K562 (cell line): ENCODE measurements at regions not wholly inside any gene's neighbourhood (a gene's known extent, or its start where the extent isn't known, plus 50 kb on each side); places are given as distances from the start of the nearest gene placed in this dataset.

ENCODE experiments used
- CBX3 ChIP-seq, 2 experiments: IDR thresholded peaks; 1 replicate in 1 of 2; 2 replicates in 1 of 2; pipeline ENCODE4 v1.6.1; 2012; ENCODE audit warnings: inconsistent platforms in 2 of 2, low read length in 2 of 2, borderline replicate concordance in 1 of 2, control low read depth in 1 of 2
- CBX5 ChIP-seq: IDR thresholded peaks from 2 replicates; pipeline ENCODE4 v1.6.1; 2014; ENCODE audit warnings: low read depth, borderline replicate concordance
- CCAR2 ChIP-seq: fragments of 200-400 bp; formaldehyde crosslinking; IDR thresholded peaks from 2 replicates; pipeline ENCODE4 v1.6.1; 2017; ENCODE audit warnings: mild to moderate bottlenecking, low read depth, low read length
- CHCHD3 ChIP-seq: fragments of 250-450 bp; sonication (Bioruptor Pico); IDR thresholded peaks from 2 replicates; pipeline ENCODE4 v2.1.2; 2022; ENCODE audit warnings: mild to moderate bottlenecking
- CREM ChIP-seq: IDR thresholded peaks from 2 replicates; pipeline ENCODE4 v1.6.1; 2014; ENCODE audit warnings: antibody characterized with exemption, low read depth
- HMGN3 ChIP-seq: IDR thresholded peaks from 2 replicates; pipeline ENCODE4 v1.6.1; 2011; ENCODE audit warnings: borderline replicate concordance, low read depth, mild to moderate bottlenecking, mixed read lengths, low read length; ENCODE audit not compliant: insufficient read length; ENCODE audit errors: extremely low read depth
- HNRNPK ChIP-seq: fragments of 200-400 bp; formaldehyde crosslinking; IDR thresholded peaks from one replicate; pipeline ENCODE4 v1.6.1; 2018; ENCODE audit warnings: mild to moderate bottlenecking, low read depth, low read length; ENCODE audit not compliant: poor library complexity, severe bottlenecking
- NFE2 ChIP-seq: IDR thresholded peaks from 2 replicates; pipeline ENCODE4 v1.6.1; 2014; ENCODE audit warnings: antibody characterized with exemption, low read depth
- PHF20 ChIP-seq: fragments of 450-650 bp; IDR thresholded peaks from 2 replicates; pipeline ENCODE4 v1.6.1; 2018; ENCODE audit not compliant: partially characterized antibody
- POU5F1 ChIP-seq: fragments of 150-350 bp; IDR thresholded peaks from 2 replicates; pipeline ENCODE4 v1.6.1; 2014; ENCODE audit warnings: borderline replicate concordance, low read length, low read depth, mild to moderate bottlenecking; ENCODE audit not compliant: partially characterized antibody
- RBM14 ChIP-seq: fragments of 200-400 bp; formaldehyde crosslinking; IDR thresholded peaks from 2 replicates; pipeline ENCODE4 v1.6.1; 2018; ENCODE audit warnings: low read depth, mild to moderate bottlenecking, low read length, moderate library complexity, borderline replicate concordance; ENCODE audit not compliant: insufficient read depth
- TARDBP ChIP-seq: fragments of 450-650 bp; IDR thresholded peaks from 2 replicates; pipeline ENCODE4 v1.6.1; 2016
- WHSC1 ChIP-seq: IDR thresholded peaks from one replicate; pipeline ENCODE4 v1.6.1; 2012; ENCODE audit warnings: low read length, control low read depth, inconsistent platforms
- ZBTB17 ChIP-seq: fragments of 450-650 bp; formaldehyde crosslinking; IDR thresholded peaks from 2 replicates; pipeline ENCODE4 v1.4.0; 2020; ENCODE audit warnings: mild to moderate bottlenecking
- ZBTB7A ChIP-seq: IDR thresholded peaks from 2 replicates; pipeline ENCODE4 v1.6.1; 2011; ENCODE audit warnings: low read depth, mild to moderate bottlenecking, low read length, moderate library complexity, borderline replicate concordance; ENCODE audit not compliant: control insufficient read depth
- ZNF140 ChIP-seq: fragments of 250-450 bp; sonication (Bioruptor Pico); IDR thresholded peaks from 2 replicates; pipeline ENCODE4 v1.8.0; 2021; ENCODE audit warnings: moderate library complexity, mild to moderate bottlenecking, inconsistent platforms
- ZNF174 ChIP-seq: fragments of 250-450 bp; sonication (Bioruptor Pico); IDR thresholded peaks from 2 replicates; pipeline ENCODE4 v1.4.0; 2020; ENCODE audit warnings: mild to moderate bottlenecking
- ZNF282 ChIP-seq: sonication (generic); formaldehyde crosslinking; IDR thresholded peaks from 2 replicates; pipeline ENCODE4 v1.8.1; 2023; ENCODE audit warnings: missing genetic modification reagents
- TF ChIP-seq, protein P1 (sequence below): fragments of 250-450 bp; sonication (Bioruptor Pico); IDR thresholded peaks from 2 replicates; pipeline ENCODE4 v1.8.0; 2021; ENCODE audit warnings: moderate library complexity, mild to moderate bottlenecking, inconsistent platforms
- TF ChIP-seq, protein P2 (sequence below): sonication (generic); formaldehyde crosslinking; IDR thresholded peaks from 2 replicates; pipeline ENCODE4 v1.8.1; 2023; ENCODE audit warnings: mild to moderate bottlenecking, missing genetic modification reagents
- TF ChIP-seq, protein P3 (sequence below): sonication (generic); formaldehyde crosslinking; IDR thresholded peaks from 2 replicates; pipeline ENCODE4 v1.8.0; 2022; ENCODE audit warnings: mild to moderate bottlenecking, missing genetic modification reagents
- TF ChIP-seq, protein P4 (sequence below): conservative IDR thresholded peaks from 2 replicates; pipeline ENCODE4 v1.6.1; 2011; ENCODE audit warnings: low read depth, mild to moderate bottlenecking, low read length; ENCODE audit not compliant: control insufficient read depth
- TF ChIP-seq, protein P5 (sequence below): fragments of 450-650 bp; IDR thresholded peaks from 2 replicates; pipeline ENCODE4 v1.6.1; 2016; ENCODE audit warnings: mild to moderate bottlenecking

DNA sequence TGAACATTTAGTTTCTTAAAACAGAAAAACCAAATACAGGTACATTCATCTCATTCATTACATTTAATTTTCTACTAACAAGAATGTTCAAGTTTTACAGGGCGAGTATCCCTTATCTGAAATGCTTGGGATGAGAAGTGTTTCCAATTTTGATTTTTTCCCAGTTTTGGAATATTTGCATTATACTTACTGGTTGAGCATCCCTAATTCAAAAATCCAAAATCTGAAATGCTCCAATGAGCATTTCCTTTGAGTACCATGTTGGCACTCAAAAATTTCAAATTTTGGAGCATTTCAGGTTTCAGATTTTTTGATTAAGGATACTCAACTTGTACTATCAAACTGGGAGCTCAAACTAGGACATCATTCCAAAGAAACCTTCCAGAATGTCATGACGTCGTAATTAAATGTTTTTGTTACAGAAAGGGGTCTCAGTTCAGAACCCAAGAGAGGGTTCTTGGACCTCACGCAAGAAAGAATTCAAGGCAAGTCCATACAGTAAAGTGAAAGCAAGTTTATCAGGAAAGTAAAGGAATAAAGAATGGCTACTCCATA, 90.8 kb upstream of the PIK3CG start (continued):
- TF ChIP-seq NFE2 = no peak
- TF ChIP-seq POU5F1 = no peak
- TF ChIP-seq, protein P1, sequence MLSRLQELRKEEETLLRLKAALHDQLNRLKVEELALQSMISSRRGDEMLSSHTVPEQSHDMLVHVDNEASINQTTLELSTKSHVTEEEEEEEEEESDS (CRISPR knock-in tag) = no peak
- TF ChIP-seq PHF20 = no peak
- TF ChIP-seq, protein P2, sequence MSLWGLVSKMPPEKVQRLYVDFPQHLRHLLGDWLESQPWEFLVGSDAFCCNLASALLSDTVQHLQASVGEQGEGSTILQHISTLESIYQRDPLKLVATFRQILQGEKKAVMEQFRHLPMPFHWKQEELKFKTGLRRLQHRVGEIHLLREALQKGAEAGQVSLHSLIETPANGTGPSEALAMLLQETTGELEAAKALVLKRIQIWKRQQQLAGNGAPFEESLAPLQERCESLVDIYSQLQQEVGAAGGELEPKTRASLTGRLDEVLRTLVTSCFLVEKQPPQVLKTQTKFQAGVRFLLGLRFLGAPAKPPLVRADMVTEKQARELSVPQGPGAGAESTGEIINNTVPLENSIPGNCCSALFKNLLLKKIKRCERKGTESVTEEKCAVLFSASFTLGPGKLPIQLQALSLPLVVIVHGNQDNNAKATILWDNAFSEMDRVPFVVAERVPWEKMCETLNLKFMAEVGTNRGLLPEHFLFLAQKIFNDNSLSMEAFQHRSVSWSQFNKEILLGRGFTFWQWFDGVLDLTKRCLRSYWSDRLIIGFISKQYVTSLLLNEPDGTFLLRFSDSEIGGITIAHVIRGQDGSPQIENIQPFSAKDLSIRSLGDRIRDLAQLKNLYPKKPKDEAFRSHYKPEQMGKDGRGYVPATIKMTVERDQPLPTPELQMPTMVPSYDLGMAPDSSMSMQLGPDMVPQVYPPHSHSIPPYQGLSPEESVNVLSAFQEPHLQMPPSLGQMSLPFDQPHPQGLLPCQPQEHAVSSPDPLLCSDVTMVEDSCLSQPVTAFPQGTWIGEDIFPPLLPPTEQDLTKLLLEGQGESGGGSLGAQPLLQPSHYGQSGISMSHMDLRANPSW = no peak
- TF ChIP-seq, protein P3, sequence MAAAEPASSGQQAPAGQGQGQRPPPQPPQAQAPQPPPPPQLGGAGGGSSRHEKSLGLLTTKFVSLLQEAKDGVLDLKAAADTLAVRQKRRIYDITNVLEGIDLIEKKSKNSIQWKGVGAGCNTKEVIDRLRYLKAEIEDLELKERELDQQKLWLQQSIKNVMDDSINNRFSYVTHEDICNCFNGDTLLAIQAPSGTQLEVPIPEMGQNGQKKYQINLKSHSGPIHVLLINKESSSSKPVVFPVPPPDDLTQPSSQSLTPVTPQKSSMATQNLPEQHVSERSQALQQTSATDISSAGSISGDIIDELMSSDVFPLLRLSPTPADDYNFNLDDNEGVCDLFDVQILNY = no peak
- no peak for TF ChIP-seq CBX5
- TF ChIP-seq, protein P4, sequence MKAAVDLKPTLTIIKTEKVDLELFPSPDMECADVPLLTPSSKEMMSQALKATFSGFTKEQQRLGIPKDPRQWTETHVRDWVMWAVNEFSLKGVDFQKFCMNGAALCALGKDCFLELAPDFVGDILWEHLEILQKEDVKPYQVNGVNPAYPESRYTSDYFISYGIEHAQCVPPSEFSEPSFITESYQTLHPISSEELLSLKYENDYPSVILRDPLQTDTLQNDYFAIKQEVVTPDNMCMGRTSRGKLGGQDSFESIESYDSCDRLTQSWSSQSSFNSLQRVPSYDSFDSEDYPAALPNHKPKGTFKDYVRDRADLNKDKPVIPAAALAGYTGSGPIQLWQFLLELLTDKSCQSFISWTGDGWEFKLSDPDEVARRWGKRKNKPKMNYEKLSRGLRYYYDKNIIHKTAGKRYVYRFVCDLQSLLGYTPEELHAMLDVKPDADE = no peak
- TF ChIP-seq, protein P5, sequence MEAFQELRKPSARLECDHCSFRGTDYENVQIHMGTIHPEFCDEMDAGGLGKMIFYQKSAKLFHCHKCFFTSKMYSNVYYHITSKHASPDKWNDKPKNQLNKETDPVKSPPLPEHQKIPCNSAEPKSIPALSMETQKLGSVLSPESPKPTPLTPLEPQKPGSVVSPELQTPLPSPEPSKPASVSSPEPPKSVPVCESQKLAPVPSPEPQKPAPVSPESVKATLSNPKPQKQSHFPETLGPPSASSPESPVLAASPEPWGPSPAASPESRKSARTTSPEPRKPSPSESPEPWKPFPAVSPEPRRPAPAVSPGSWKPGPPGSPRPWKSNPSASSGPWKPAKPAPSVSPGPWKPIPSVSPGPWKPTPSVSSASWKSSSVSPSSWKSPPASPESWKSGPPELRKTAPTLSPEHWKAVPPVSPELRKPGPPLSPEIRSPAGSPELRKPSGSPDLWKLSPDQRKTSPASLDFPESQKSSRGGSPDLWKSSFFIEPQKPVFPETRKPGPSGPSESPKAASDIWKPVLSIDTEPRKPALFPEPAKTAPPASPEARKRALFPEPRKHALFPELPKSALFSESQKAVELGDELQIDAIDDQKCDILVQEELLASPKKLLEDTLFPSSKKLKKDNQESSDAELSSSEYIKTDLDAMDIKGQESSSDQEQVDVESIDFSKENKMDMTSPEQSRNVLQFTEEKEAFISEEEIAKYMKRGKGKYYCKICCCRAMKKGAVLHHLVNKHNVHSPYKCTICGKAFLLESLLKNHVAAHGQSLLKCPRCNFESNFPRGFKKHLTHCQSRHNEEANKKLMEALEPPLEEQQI = peak; percentile 41; the same call in 1 of the 2 replicates
- TF ChIP-seq ZNF174 (CRISPR knock-in tag) = peak; percentile 88; the same call in 1 of the 2 replicates
- TF ChIP-seq ZNF140 (CRISPR knock-in tag) = 0 out of 2 replicates have a peak, but pooled peaks have one; percentile 56
- TF ChIP-seq ZNF282 = no peak
- TF ChIP-seq HMGN3 = no peak
- no peak for TF ChIP-seq HNRNPK
- TF ChIP-seq CREM = no peak
- no peak for TF ChIP-seq CCAR2
- TF ChIP-seq CBX3 (IDR thresholded peaks at IDR 0.05; ENCODE audit: borderline replicate concordance in 1 of 2, low read length in 2 of 2) = no peak; a peak in 1 of 3 replicates
- no peak for TF ChIP-seq TARDBP
- no peak for TF ChIP-seq CHCHD3
- TF ChIP-seq WHSC1 = no peak
- peak; percentile 77 for TF ChIP-seq ZBTB17 (CRISPR knock-in tag)
- no peak for TF ChIP-seq RBM14
- no peak for TF ChIP-seq ZBTB7A
